ENCODE measurements at regions not wholly inside any gene's neighbourhood (a gene's known extent, or its start where the extent isn't known, plus 50 kb on each side); places are given as distances from the start of the nearest gene placed in this dataset.

DNA sequence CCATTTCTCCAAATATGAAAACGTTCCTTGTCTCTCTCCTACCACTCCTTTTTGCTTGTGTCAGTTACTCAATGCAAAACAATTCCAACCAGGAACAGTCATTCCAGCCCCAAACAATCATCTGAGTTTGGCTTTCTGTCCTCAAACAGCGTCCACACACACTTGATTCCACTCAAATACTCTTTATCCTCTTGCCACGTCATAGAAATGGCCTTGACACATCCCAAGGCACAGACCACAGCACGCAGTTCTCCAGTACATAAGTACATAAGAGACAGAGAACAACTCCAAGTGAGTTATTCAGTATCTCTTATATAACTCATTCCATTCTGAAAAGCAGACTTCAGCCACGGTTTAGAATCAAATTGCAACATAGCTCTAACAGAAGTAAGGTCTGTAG, 299.2 kb downstream of the RPS29 start:
- Mint-ChIP-seq H3K4me1 (ENCODE audit: unreplicated experiment) (peaks cover 2% of the 10 kb centered on the region), H3K4me3 (ENCODE audit: unreplicated experiment) (no peak overlapping the region), H3K27ac (ENCODE audit: unreplicated experiment) (no peak overlapping the region), H3K27me3 (ENCODE audit: unreplicated experiment) (no peaks in the 10 kb centered on the region), H3K36me3 (ENCODE audit: low read depth, unreplicated experiment) (no peaks in the 10 kb centered on the region), H3K9me3 (ENCODE audit: unreplicated experiment) (no peaks in the 10 kb centered on the region)
- no peak for DNase-seq (ENCODE audit: low spot score)
- TF ChIP-seq, protein P1, sequence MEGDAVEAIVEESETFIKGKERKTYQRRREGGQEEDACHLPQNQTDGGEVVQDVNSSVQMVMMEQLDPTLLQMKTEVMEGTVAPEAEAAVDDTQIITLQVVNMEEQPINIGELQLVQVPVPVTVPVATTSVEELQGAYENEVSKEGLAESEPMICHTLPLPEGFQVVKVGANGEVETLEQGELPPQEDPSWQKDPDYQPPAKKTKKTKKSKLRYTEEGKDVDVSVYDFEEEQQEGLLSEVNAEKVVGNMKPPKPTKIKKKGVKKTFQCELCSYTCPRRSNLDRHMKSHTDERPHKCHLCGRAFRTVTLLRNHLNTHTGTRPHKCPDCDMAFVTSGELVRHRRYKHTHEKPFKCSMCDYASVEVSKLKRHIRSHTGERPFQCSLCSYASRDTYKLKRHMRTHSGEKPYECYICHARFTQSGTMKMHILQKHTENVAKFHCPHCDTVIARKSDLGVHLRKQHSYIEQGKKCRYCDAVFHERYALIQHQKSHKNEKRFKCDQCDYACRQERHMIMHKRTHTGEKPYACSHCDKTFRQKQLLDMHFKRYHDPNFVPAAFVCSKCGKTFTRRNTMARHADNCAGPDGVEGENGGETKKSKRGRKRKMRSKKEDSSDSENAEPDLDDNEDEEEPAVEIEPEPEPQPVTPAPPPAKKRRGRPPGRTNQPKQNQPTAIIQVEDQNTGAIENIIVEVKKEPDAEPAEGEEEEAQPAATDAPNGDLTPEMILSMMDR (IDR thresholded peaks at IDR 0.05; ENCODE audit: unreplicated experiment), result no peak

DNA sequence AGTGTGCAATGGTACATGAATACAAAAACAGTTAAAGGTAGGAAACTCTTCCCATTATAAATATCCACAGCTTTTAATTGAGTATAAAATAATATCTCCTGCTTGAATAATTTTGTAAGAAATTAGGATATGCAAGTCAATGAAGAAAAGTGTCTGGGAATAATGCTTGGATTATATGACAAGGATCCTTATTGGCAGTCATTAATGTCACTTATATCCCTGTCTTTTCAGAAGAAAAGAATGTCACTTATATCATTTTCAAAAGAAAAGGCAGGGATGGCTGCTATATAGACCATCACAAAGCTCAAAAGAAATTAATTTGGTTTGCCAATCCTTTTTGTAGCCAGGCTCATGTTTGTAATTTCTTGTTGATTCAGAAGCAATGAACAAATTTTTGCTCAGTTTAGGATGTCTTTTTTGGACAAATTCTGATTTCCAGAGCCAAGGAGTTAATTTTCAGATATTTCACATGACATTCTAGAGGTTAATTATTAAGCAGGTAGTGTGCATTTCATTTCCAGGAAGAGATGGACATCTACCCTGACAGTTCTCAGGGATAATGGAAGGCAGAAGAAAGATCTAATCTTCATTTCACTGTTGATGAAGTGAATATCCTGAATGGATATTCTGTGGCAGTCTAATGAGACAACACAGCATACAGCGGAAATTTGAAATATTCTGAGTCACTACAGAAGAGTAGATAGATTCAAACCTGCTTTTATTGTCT, 299.8 kb downstream of the RPS29 start:
- Mint-ChIP-seq H3K27me3 (ENCODE audit: unreplicated experiment) (no peaks in the 10 kb centered on the region), H3K4me1 (ENCODE audit: unreplicated experiment) (peaks cover 8% of the 10 kb centered on the region), H3K27ac (ENCODE audit: unreplicated experiment) (no peak overlapping the region), H3K36me3 (ENCODE audit: low read depth, unreplicated experiment) (no peaks in the 10 kb centered on the region), H3K4me3 (ENCODE audit: unreplicated experiment) (no peak overlapping the region), H3K9me3 (ENCODE audit: unreplicated experiment) (no peaks in the 10 kb centered on the region)
- TF ChIP-seq, protein P1 (IDR thresholded peaks at IDR 0.05; ENCODE audit: unreplicated experiment), result no peak
- DNase-seq (ENCODE audit: low spot score), result no peak

DNA sequence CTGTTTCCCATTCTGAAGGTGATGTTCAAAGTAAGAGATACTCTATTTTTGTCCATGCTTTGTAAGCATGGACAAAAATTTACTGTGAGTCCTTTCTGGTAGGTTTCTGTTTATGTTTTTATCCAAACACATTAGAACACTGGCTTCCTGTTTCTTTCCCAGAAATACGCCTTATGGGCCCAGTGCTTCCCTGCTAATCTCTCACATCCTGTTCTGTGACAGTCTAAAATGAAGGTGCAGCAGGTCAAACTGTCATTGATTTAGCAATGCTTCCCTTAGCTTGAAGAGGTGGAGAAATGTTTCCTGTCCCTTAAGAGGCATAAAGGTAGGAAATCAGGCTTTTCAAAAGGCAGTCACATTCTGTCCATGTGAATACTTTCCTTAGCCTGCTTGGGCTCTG, 305.6 kb downstream of the RPS29 start:
- no peak overlapping the region for H3K4me3 Mint-ChIP-seq (ENCODE audit: unreplicated experiment)
- H3K27me3 Mint-ChIP-seq (ENCODE audit: unreplicated experiment), result no peaks in the 10 kb centered on the region
- H3K4me1 Mint-ChIP-seq (ENCODE audit: unreplicated experiment), result peaks cover 19% of the 10 kb centered on the region
- DNase-seq (ENCODE audit: low spot score), result no peak
- H3K27ac Mint-ChIP-seq (ENCODE audit: unreplicated experiment), result peak overlapping the region; percentile 9
- TF ChIP-seq, protein P1 (IDR thresholded peaks at IDR 0.05; ENCODE audit: unreplicated experiment), result no peak
- no peaks in the 10 kb centered on the region for H3K36me3 Mint-ChIP-seq (ENCODE audit: low read depth, unreplicated experiment)
- no peaks in the 10 kb centered on the region for H3K9me3 Mint-ChIP-seq (ENCODE audit: unreplicated experiment)

DNA sequence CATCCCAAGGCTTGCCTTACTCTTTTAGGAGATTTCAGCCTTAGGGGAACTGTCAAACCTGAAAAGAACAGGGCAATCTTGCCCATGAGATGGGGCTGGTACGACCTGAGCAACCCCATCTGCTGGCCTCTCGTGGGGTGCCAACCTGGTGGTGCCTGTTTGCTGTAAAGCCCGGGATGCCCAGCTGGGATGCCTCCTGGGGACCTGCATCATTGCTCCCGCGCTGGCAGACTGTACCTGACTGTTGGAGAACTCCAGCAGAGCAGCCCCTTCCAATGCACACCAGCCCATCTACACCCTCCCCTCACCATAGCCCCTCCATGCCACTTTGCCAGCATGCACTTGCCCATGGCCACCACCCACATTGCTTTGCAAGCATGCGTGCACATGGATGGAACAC, 335.7 kb downstream of the RPS29 start:
- TF ChIP-seq, protein P1 (IDR thresholded peaks at IDR 0.05; ENCODE audit: unreplicated experiment), result no peak
- no peaks in the 10 kb centered on the region for H3K9me3 Mint-ChIP-seq (ENCODE audit: unreplicated experiment)
- no peaks in the 10 kb centered on the region for H3K36me3 Mint-ChIP-seq (ENCODE audit: low read depth, unreplicated experiment)
- H3K4me3 Mint-ChIP-seq (ENCODE audit: unreplicated experiment), result no peak overlapping the region
- no peak overlapping the region for H3K27ac Mint-ChIP-seq (ENCODE audit: unreplicated experiment)
- DNase-seq (ENCODE audit: low spot score), result no peak
- H3K4me1 Mint-ChIP-seq (ENCODE audit: unreplicated experiment), result no peaks in the 10 kb centered on the region
- no peaks in the 10 kb centered on the region for H3K27me3 Mint-ChIP-seq (ENCODE audit: unreplicated experiment)

DNA sequence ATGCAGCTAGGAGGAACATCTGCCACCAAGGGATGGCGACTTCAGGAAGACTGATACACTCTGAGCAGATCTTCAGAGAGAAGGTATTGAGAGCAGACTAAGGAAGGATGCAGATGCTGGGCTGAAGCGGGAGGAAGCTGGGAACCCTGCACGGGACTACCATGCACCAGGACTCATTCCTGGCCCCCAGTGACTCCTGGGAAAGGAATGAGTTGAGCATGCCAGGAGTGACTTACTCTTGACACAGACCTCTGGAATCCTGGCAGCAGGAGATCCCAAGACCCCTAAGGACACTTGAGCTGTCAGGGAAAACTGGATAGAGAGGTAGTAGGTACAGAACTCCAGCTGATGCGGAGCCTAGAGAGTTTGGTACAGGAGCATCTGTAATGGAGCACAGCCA, 336.1 kb downstream of the RPS29 start:
- DNase-seq (ENCODE audit: low spot score), result no peak
- Mint-ChIP-seq H3K27ac (ENCODE audit: unreplicated experiment) (no peak overlapping the region), H3K9me3 (ENCODE audit: unreplicated experiment) (no peaks in the 10 kb centered on the region), H3K4me3 (ENCODE audit: unreplicated experiment) (no peak overlapping the region), H3K36me3 (ENCODE audit: low read depth, unreplicated experiment) (no peaks in the 10 kb centered on the region), H3K4me1 (ENCODE audit: unreplicated experiment) (no peaks in the 10 kb centered on the region), H3K27me3 (ENCODE audit: unreplicated experiment) (no peaks in the 10 kb centered on the region)
- TF ChIP-seq, protein P1 (IDR thresholded peaks at IDR 0.05; ENCODE audit: unreplicated experiment), result no peak

Measured in endothelial cell (in vitro differentiated cells).